Endothelial cell of umbilical vein (primary cell): ENCODE measurements at regions not wholly inside any gene's neighbourhood (a gene's known extent, or its start where the extent isn't known, plus 50 kb on each side); places are given as distances from the start of the nearest gene placed in this dataset.

Experiments used
- EZH2 ChIP-seq: IDR thresholded peaks from 2 replicates; pipeline ENCODE4 v1.6.1; 2012; ENCODE audit warnings: borderline replicate concordance, low read depth, mild to moderate bottlenecking, moderate library complexity, low read length, inconsistent platforms; ENCODE audit not compliant: severe bottlenecking
- FOS ChIP-seq: IDR thresholded peaks from 2 replicates; pipeline ENCODE4 v1.6.1; 2011; ENCODE audit warnings: mild to moderate bottlenecking, low read length, moderate library complexity, borderline replicate concordance; ENCODE audit not compliant: insufficient read depth
- GATA2 ChIP-seq: IDR thresholded peaks from 2 replicates; pipeline ENCODE4 v1.7.0; 2011; ENCODE audit warnings: low read depth, mild to moderate bottlenecking, moderate library complexity, mixed read lengths, low read length; ENCODE audit not compliant: insufficient read length, insufficient read depth
- JUN ChIP-seq: IDR thresholded peaks from 2 replicates; pipeline ENCODE4 v1.6.1; 2011; ENCODE audit warnings: borderline replicate concordance, low read depth; ENCODE audit not compliant: insufficient read length, insufficient read depth
- MAX ChIP-seq: IDR thresholded peaks from 2 replicates; pipeline ENCODE4 v1.6.1; 2011; ENCODE audit not compliant: insufficient read depth, insufficient read length
- MYC ChIP-seq: IDR thresholded peaks from one replicate; pipeline ENCODE4 v1.6.1; 2011; ENCODE audit warnings: mild to moderate bottlenecking, low read depth, low read length
- POLR2A ChIP-seq: IDR thresholded peaks from 2 replicates; pipeline ENCODE4 v1.6.1; 2012; ENCODE audit warnings: low read depth, mild to moderate bottlenecking, control low read depth, low read length
- POLR2AphosphoS5 ChIP-seq: IDR thresholded peaks from 2 replicates; pipeline ENCODE4 v1.6.1; 2012; ENCODE audit warnings: low read depth, mild to moderate bottlenecking, control low read depth, low read length, moderate library complexity; ENCODE audit not compliant: insufficient read depth
- TF ChIP-seq, protein P1 (sequence below), 2 donors: IDR thresholded peaks; 1 replicate in 1 of 2; 2 replicates in 1 of 2; pipeline ENCODE4 v1.5.1; 2011; ENCODE audit warnings: low read length in 2 of 2, mild to moderate bottlenecking in 2 of 2, moderate library complexity in 2 of 2, control low read depth in 1 of 2, inconsistent platforms in 1 of 2, low read depth in 1 of 2; ENCODE audit not compliant: insufficient read depth in 1 of 2; ENCODE audit errors: extremely low read depth in 1 of 2

GRCh38 chr10:69686866-69687265 is 56.8 kb downstream of the FAM241B start:
- TF ChIP-seq, protein P1, sequence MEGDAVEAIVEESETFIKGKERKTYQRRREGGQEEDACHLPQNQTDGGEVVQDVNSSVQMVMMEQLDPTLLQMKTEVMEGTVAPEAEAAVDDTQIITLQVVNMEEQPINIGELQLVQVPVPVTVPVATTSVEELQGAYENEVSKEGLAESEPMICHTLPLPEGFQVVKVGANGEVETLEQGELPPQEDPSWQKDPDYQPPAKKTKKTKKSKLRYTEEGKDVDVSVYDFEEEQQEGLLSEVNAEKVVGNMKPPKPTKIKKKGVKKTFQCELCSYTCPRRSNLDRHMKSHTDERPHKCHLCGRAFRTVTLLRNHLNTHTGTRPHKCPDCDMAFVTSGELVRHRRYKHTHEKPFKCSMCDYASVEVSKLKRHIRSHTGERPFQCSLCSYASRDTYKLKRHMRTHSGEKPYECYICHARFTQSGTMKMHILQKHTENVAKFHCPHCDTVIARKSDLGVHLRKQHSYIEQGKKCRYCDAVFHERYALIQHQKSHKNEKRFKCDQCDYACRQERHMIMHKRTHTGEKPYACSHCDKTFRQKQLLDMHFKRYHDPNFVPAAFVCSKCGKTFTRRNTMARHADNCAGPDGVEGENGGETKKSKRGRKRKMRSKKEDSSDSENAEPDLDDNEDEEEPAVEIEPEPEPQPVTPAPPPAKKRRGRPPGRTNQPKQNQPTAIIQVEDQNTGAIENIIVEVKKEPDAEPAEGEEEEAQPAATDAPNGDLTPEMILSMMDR (IDR thresholded peaks at IDR 0.05; ENCODE audit: extremely low read depth in 1 of 2, insufficient read depth in 1 of 2, low read depth in 1 of 2, low read length in 2 of 2) = no peak
- TF ChIP-seq EZH2 (no peak), JUN (no peak), POLR2A (no peak), POLR2AphosphoS5 (no peak), MAX (no peak), MYC (no peak), FOS (no peak), GATA2 (no peak)
